ENCODE measurements at regions not wholly inside any gene's neighbourhood (a gene's known extent, or its start where the extent isn't known, plus 50 kb on each side); places are given as distances from the start of the nearest gene placed in this dataset.

DNA sequence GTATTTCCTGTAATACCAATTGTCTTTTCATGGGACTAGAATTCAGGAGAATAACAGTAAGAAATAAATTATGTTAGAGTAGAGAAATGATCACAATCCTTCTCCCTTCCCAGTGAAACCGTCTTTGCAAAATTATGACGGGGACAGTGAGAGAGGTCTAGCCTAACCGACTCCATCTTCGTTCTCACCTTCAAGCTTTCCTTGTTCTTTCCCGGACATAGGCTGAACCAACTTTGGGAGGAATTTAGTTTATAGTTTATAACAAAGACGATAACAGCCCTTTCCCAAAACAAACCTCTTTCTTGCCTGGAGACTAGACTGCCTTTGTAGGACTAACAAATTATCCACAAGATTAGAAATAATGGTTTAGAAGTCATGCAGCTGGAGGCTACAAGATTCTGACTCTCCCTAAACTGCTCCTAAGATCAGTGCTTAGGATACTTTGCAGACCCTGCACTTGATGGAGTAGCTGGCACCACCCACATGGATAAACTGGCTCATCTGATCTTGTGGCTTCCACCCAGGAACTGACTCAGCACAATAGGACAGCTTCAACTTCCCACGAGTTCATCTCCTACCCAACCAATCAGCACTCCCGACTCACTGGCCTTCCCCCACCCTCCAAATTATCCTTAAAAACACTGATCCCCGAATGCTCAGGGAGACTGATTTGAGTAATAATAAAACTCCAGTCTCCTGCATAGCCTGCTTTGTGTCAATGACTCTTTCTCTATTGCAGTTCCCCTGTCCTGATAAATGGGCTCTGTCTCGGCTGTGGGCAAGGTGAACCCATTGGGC lies 521.2 kb upstream of the TBX3 start:
- no peaks in the 10 kb centered on the region for H3K36me3 ChIP-seq (ENCODE audit: insufficient read depth, low read length)
- H3K9me3 ChIP-seq (ENCODE audit: insufficient read depth, low read depth, low read length), result no peaks in the 10 kb centered on the region
- no peak overlapping the region for H3K4me3 ChIP-seq (ENCODE audit: low read length, poor library complexity, severe bottlenecking)
- no peak overlapping the region for H3K9ac ChIP-seq (ENCODE audit: low read depth, low read length, poor library complexity, severe bottlenecking)
- no peak overlapping the region for H2AFZ ChIP-seq (ENCODE audit: low read length)
- H4K20me1 ChIP-seq (ENCODE audit: insufficient read depth, low read length, poor library complexity, severe bottlenecking), result no peaks in the 10 kb centered on the region
- H3F3A ChIP-seq (ENCODE audit: low read depth), result no peaks in the 10 kb centered on the region
- TF ChIP-seq, protein P1, sequence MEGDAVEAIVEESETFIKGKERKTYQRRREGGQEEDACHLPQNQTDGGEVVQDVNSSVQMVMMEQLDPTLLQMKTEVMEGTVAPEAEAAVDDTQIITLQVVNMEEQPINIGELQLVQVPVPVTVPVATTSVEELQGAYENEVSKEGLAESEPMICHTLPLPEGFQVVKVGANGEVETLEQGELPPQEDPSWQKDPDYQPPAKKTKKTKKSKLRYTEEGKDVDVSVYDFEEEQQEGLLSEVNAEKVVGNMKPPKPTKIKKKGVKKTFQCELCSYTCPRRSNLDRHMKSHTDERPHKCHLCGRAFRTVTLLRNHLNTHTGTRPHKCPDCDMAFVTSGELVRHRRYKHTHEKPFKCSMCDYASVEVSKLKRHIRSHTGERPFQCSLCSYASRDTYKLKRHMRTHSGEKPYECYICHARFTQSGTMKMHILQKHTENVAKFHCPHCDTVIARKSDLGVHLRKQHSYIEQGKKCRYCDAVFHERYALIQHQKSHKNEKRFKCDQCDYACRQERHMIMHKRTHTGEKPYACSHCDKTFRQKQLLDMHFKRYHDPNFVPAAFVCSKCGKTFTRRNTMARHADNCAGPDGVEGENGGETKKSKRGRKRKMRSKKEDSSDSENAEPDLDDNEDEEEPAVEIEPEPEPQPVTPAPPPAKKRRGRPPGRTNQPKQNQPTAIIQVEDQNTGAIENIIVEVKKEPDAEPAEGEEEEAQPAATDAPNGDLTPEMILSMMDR (conservative IDR thresholded peaks at IDR 0.05; ENCODE audit: low read length), result no peak
- H3K9me2 ChIP-seq (replicated peaks; ENCODE audit: low read depth, low read length), result no peaks in the 10 kb centered on the region; the same call in 1 of the 2 replicates
- H3K4me2 ChIP-seq (ENCODE audit: low read depth, low read length, poor library complexity, severe bottlenecking), result no peak overlapping the region
- H3K4me1 ChIP-seq (ENCODE audit: insufficient read depth, low read length, poor library complexity, severe bottlenecking), result no peaks in the 10 kb centered on the region
- H3K79me2 ChIP-seq (ENCODE audit: insufficient read depth, low read length), result no peaks in the 10 kb centered on the region
- no peaks in the 10 kb centered on the region for H3K27me3 ChIP-seq (ENCODE audit: insufficient read depth, low read length, poor library complexity, severe bottlenecking)

DNA sequence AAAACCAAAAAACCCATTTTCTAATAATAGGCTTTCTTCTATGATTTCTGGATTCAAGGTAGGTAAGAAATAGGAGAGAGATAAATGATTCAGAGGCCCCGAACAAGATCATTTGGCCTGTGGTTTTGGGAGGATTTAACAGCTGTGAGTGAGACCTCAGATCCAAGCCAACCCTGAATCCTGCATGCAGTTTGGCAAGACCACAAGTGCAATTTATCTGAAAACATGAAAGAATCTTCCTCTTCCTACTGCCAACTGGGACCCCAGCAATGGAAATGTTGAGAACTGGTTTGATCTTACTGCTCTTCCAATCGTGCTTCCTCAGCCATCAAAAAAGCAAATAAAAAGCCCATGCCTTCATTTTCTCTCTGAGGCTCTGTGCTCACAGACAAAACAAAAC lies 519.7 kb upstream of the TBX3 start:
- no peaks in the 10 kb centered on the region for H3K4me1 ChIP-seq (ENCODE audit: insufficient read depth, low read length, poor library complexity, severe bottlenecking)
- H3F3A ChIP-seq (ENCODE audit: low read depth), result no peaks in the 10 kb centered on the region
- H3K36me3 ChIP-seq (ENCODE audit: insufficient read depth, low read length), result no peaks in the 10 kb centered on the region
- no peaks in the 10 kb centered on the region for H4K20me1 ChIP-seq (ENCODE audit: insufficient read depth, low read length, poor library complexity, severe bottlenecking)
- no peak overlapping the region for H3K4me2 ChIP-seq (ENCODE audit: low read depth, low read length, poor library complexity, severe bottlenecking)
- no peaks in the 10 kb centered on the region; the same call in 1 of the 2 replicates for H3K9me2 ChIP-seq (replicated peaks; ENCODE audit: low read depth, low read length)
- H3K9ac ChIP-seq (ENCODE audit: low read depth, low read length, poor library complexity, severe bottlenecking), result no peak overlapping the region
- H3K27me3 ChIP-seq (ENCODE audit: insufficient read depth, low read length, poor library complexity, severe bottlenecking), result no peaks in the 10 kb centered on the region
- H3K9me3 ChIP-seq (ENCODE audit: insufficient read depth, low read depth, low read length), result no peaks in the 10 kb centered on the region
- no peak overlapping the region for H2AFZ ChIP-seq (ENCODE audit: low read length)
- no peaks in the 10 kb centered on the region for H3K79me2 ChIP-seq (ENCODE audit: insufficient read depth, low read length)
- TF ChIP-seq, protein P1 (conservative IDR thresholded peaks at IDR 0.05; ENCODE audit: low read length), result no peak
- no peak for TF ChIP-seq EZH2phosphoT487 (IDR thresholded peaks at IDR 0.05; ENCODE audit: borderline replicate concordance)
- no peak overlapping the region for H3K4me3 ChIP-seq (ENCODE audit: low read length, poor library complexity, severe bottlenecking)

GRCh38 chr12:115201966-115202365 lies 518.0 kb upstream of the TBX3 start:
- H3K36me3 ChIP-seq (ENCODE audit: insufficient read depth, low read length), result no peaks in the 10 kb centered on the region
- H3K9me3 ChIP-seq (ENCODE audit: insufficient read depth, low read depth, low read length), result no peaks in the 10 kb centered on the region
- no peak overlapping the region for H3K4me2 ChIP-seq (ENCODE audit: low read depth, low read length, poor library complexity, severe bottlenecking)
- no peaks in the 10 kb centered on the region for H3K27me3 ChIP-seq (ENCODE audit: insufficient read depth, low read length, poor library complexity, severe bottlenecking)
- H4K20me1 ChIP-seq (ENCODE audit: insufficient read depth, low read length, poor library complexity, severe bottlenecking), result no peaks in the 10 kb centered on the region
- H3K79me2 ChIP-seq (ENCODE audit: insufficient read depth, low read length), result no peaks in the 10 kb centered on the region
- no peak overlapping the region for H2AFZ ChIP-seq (ENCODE audit: low read length)
- no peaks in the 10 kb centered on the region; the same call in 1 of the 2 replicates for H3K9me2 ChIP-seq (replicated peaks; ENCODE audit: low read depth, low read length)
- H3K4me3 ChIP-seq (ENCODE audit: low read length, poor library complexity, severe bottlenecking), result no peak overlapping the region
- H3K9ac ChIP-seq (ENCODE audit: low read depth, low read length, poor library complexity, severe bottlenecking), result no peak overlapping the region
- TF ChIP-seq EZH2phosphoT487 (IDR thresholded peaks at IDR 0.05; ENCODE audit: borderline replicate concordance), result no peak
- TF ChIP-seq, protein P1 (conservative IDR thresholded peaks at IDR 0.05; ENCODE audit: low read length), result no peak
- H3F3A ChIP-seq (ENCODE audit: low read depth), result no peaks in the 10 kb centered on the region
- H3K4me1 ChIP-seq (ENCODE audit: insufficient read depth, low read length, poor library complexity, severe bottlenecking), result no peaks in the 10 kb centered on the region

Data from Loucy (cell line).